ENCODE measurements at regions not wholly inside any gene's neighbourhood (a gene's known extent, or its start where the extent isn't known, plus 50 kb on each side); places are given as distances from the start of the nearest gene placed in this dataset.

DNA sequence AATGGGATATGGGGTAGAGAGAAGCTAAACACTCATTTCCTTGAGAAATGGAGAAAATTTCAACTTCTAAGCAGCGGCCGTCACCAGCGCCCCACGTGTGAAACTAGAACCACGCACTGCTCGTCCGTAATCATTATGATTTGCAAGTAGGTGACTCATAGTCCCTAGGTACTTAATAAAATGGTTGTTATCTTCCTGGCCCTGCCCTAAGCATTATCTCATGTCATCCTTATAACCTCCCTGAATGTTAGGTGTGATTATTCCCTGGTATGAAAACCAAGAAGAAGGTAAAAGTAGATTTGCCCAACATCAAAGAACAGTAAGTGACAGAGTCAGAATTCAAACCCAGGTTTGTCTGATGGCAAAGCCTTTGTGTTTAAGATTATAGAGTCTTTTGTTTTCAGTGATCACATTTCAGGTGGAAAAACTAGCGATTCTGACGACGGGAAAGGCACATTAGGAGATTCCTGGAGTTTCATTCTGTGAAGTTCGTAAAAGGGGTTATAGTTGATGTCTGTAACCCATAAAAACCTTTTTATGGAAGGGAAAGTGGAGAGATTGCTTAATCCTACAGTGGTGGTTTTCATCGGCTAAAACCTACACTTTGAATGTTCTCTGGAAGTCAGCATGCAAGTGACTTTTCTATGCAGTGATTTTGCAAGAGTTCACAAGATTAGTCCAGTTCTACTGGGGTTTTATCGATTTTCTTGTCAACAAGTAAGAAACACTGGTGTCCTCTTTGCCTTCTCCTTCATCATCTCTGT lies 202.9 kb upstream of the WWC1 start:
- ATAC-seq (no peak), DNase-seq (no peak)
- Histone ChIP-seq H3K4me1 (peaks cover 4% of the 10 kb centered on the region), H3K27ac (no peak overlapping the region), H3K4me3 (no peak overlapping the region), H3K9me3 (no peaks in the 10 kb centered on the region), H3K36me3 (no peaks in the 10 kb centered on the region), H3K27me3 (no peaks in the 10 kb centered on the region)
- intact Hi-C loops (cut with DNase I): no loop called here
- TF ChIP-seq, protein P1, sequence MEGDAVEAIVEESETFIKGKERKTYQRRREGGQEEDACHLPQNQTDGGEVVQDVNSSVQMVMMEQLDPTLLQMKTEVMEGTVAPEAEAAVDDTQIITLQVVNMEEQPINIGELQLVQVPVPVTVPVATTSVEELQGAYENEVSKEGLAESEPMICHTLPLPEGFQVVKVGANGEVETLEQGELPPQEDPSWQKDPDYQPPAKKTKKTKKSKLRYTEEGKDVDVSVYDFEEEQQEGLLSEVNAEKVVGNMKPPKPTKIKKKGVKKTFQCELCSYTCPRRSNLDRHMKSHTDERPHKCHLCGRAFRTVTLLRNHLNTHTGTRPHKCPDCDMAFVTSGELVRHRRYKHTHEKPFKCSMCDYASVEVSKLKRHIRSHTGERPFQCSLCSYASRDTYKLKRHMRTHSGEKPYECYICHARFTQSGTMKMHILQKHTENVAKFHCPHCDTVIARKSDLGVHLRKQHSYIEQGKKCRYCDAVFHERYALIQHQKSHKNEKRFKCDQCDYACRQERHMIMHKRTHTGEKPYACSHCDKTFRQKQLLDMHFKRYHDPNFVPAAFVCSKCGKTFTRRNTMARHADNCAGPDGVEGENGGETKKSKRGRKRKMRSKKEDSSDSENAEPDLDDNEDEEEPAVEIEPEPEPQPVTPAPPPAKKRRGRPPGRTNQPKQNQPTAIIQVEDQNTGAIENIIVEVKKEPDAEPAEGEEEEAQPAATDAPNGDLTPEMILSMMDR (IDR thresholded peaks at IDR 0.05): no peak

DNA sequence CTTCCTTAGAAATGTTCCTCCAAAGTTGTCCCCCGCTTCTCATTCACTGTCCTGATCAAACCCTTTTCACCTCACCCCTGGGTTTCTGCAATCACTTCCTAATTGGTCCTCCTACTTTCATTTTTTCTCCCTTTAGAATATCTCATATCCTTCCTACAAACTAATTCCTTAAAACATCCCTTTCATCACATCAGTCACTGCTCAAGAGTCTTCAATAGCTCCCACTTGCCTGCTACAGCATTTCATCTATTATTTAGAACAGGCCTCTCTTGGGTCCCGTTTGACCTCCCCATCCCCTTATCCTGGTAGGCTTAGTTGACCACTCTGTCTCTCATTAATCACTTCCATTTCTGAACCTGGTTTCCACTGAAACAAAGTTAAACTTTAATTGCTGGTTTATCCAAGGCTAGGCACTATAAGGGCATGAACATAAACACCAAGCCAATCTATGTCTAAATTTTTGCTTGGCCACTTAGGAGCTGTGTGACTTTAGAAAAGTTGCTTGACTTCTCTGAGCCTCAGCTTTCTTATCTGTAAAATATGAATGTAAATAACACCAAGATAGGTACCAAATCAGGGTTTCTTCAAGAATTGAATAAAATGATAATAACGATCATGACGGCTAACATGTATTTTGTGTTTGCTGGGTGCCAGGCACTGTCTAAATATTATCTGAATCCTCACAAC lies 202.1 kb upstream of the WWC1 start:
- no peak overlapping the region for H3K4me3 ChIP-seq
- TF ChIP-seq, protein P1 (IDR thresholded peaks at IDR 0.05): no peak
- no peak overlapping the region for H3K27ac ChIP-seq
- intact Hi-C loops (cut with DNase I): no loop called here
- ATAC-seq (no peak), DNase-seq (no peak)
- H3K36me3 ChIP-seq: no peaks in the 10 kb centered on the region
- H3K4me1 ChIP-seq: peaks cover 4% of the 10 kb centered on the region
- H3K9me3 ChIP-seq: no peaks in the 10 kb centered on the region
- H3K27me3 ChIP-seq: no peaks in the 10 kb centered on the region

DNA sequence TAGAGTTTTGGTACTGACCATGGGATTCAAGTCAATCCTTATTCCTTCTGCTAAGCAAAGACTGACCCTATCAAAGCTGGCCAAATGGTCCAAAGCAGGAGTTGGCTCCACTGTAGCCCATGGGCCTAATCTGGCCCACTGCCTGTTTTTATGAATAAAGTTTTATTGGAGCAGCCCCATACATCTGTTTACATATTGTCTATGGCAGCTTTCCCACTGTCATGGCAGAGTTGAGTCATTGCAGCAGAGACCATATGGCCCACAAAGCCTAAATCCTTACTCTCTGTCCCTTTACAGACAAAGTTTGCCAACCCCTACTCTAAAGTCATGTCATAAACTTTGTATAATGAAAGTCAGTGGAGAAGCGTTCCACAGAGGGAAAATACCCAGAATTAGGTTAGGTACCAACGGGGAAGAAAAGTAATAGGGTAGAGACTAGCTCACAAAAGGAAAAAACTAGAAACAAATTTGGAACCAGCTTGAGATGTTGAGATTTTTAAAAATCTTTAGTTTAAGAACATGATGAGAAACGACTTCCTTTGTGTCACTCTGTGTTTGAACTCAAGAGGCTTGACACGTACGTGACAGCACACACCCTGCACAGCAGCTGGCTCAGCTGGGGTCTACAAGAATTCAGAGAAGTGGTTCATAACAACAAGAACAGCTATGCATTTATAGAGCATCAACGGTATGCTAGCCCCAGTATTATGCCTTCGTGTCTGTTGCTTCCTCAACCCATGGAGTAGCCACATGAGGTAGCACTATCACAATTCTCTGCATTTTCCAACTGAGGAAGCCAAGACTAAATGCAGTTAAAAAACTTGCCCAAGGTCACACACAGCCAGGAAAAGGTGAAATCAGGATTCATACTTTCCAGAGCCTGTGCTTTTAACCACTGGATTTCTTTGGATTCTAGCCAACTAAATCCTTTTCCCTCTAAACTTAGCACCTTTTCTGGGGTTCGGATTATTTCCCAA lies 198.9 kb upstream of the WWC1 start:
- no peaks in the 10 kb centered on the region for H3K9me3 ChIP-seq
- H3K4me3 ChIP-seq: no peak overlapping the region
- intact Hi-C loops (cut with DNase I): no loop called here
- H3K27ac ChIP-seq: no peak overlapping the region
- DNase-seq: no peak
- TF ChIP-seq, protein P1 (IDR thresholded peaks at IDR 0.05): no peak
- H3K36me3 ChIP-seq: no peaks in the 10 kb centered on the region
- H3K27me3 ChIP-seq: no peaks in the 10 kb centered on the region
- ATAC-seq: no peak
- no peaks in the 10 kb centered on the region for H3K4me1 ChIP-seq

DNA sequence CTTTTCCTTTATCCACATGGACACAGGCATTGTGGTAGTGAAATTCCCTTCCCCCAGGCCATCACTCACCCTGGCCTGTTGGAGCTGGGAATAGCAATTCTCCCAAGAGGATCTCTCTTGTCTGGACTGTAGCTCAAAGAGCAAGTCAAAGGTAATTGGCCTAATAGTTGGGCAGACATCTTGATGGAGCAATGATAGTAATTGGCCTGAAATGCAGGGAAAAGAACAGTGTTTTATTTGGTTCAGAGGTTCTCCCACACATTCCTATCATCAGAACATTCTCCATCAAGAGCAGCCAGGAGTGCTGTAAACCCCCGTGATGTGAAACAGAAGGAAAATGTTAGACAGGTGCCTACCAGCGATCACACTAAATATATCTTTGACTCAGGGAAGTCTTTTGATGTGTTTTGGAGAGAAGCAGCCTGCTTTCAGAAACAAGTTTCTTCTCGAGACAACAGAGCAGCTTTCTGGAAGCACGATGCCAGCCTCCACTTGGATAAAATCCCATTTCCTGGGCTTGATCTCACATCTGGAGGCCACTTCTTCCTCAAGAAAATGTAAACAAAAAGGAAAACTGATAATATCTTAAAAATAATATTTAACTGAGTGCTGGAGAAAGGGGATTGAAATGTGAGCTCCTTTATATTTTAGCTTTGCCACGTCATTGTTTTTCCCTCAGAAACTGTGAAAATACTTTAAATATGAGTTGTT lies 198.1 kb upstream of the WWC1 start:
- ATAC-seq (no peak), DNase-seq (no peak)
- TF ChIP-seq, protein P1 (IDR thresholded peaks at IDR 0.05): no peak
- Histone ChIP-seq H3K9me3 (no peaks in the 10 kb centered on the region), H3K4me1 (no peaks in the 10 kb centered on the region), H3K4me3 (no peak overlapping the region), H3K27ac (no peak overlapping the region), H3K36me3 (no peaks in the 10 kb centered on the region), H3K27me3 (no peaks in the 10 kb centered on the region)
- intact Hi-C loops (cut with DNase I): no loop called here

DNA sequence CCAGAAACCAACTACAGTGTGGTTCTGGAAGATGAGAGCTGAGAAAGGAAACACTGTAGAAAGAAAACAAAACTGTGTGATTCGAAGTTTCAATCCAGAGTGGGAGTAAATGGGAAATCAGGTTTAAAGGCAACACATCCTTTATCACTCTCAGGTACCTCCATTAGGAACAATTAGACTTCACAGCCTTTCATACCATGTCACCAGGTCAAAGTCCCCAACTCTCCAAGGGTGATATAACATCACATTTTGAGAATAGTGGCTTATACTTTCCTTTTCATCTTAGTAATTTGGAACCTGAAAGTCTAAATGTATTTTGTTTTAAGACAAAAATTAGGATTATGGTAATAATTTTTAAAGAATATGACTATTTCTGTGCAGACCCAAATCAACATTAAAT lies 194.9 kb upstream of the WWC1 start:
- ATAC-seq (no peak), DNase-seq (no peak)
- intact Hi-C loops (cut with DNase I): no loop called here
- no peaks in the 10 kb centered on the region for H3K4me1 ChIP-seq
- no peak overlapping the region for H3K27ac ChIP-seq
- TF ChIP-seq, protein P1 (IDR thresholded peaks at IDR 0.05): no peak
- H3K9me3 ChIP-seq: no peaks in the 10 kb centered on the region
- no peaks in the 10 kb centered on the region for H3K27me3 ChIP-seq
- H3K36me3 ChIP-seq: no peaks in the 10 kb centered on the region
- H3K4me3 ChIP-seq: no peak overlapping the region

Data from upper lobe of right lung (tissue), 1 donor.